ENCODE measurements at regions not wholly inside any gene's neighbourhood (a gene's known extent, or its start where the extent isn't known, plus 50 kb on each side); places are given as distances from the start of the nearest gene placed in this dataset.

DNA sequence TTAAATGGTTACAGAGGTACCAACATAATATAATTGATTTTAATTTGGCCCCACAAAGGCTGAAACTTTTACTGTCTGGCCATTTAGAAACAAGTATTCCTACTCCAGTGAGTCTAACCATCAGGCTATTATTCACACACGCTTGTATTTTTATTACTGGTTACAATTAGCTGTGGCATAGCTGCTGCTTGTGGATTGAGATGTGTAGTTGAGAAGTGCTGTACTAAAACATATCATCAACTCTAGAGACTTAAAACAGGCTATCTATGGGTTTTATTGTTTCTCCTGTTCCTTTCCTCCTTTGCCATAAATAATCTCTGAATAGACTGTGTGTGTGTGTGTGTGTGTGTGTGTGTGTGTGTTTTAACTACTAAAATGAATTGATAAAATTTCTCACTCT is 530.2 kb downstream of the CCDC85A start:
- H3K4me1 ChIP-seq, result no peaks in the 10 kb centered on the region
- H3K36me3 ChIP-seq, result no peaks in the 10 kb centered on the region
- no peaks in the 10 kb centered on the region for H3K27me3 ChIP-seq
- no peaks in the 10 kb centered on the region for H4K20me1 ChIP-seq
- no peaks in the 10 kb centered on the region for H3K9me3 ChIP-seq
- TF ChIP-seq Cebpa-rat (IDR thresholded peaks at IDR 0.05), result no peak
- no peak overlapping the region for H3K27ac ChIP-seq
- H3K4me3 ChIP-seq, result no peak overlapping the region
- H3K4me2 ChIP-seq, result no peak overlapping the region
- H3K9ac ChIP-seq, result no peak overlapping the region

GRCh38 chr2:56714400-56714799 is 530.6 kb downstream of the CCDC85A start:
- TF ChIP-seq Cebpa-rat (IDR thresholded peaks at IDR 0.05), result no peak
- Histone ChIP-seq H3K4me3 (no peak overlapping the region), H4K20me1 (no peaks in the 10 kb centered on the region), H3K4me1 (no peaks in the 10 kb centered on the region), H3K4me2 (no peak overlapping the region), H3K9ac (no peak overlapping the region), H3K36me3 (no peaks in the 10 kb centered on the region), H3K27ac (no peak overlapping the region), H3K9me3 (no peaks in the 10 kb centered on the region), H3K27me3 (no peaks in the 10 kb centered on the region)

DNA sequence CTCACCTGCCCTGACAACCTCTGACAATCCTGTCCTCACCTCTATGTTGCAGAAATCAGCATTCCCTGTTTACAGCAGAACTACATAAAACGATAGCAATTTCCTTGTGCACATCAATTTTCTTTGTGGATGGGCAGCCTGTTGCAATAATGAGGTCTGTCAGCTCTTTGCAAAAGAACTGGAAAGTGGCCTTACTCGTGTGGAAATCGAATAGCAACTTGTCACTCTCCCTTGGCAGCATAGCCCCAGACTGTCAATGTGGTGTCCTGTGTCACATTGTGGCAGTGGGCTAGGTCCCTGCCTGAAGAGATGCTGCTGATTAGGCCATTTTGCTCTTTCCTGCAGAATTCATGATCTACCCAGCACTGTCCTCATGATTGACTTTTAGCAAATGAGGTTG is 531.9 kb downstream of the CCDC85A start:
- no peak overlapping the region for H3K4me3 ChIP-seq
- H3K4me2 ChIP-seq, result no peak overlapping the region

DNA sequence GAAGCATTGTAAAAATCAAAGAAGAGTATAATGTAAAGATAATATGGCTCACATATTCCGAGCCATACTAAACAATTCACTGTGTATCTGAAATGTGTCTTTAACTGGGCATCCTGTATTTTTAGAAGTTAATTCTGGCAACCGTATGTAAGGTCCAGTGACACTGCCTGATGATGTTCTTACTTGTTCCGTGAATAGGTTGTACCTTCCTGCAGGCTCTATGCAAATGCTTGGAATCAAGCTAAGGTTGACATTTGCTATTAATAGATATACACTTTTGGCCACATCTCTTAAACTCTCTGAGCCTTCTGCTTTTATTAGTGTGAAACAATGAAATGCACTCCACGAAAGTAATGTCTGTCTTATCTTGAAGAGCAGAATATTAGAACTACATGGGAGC is 534.6 kb downstream of the CCDC85A start:
- TF ChIP-seq Cebpa-rat (IDR thresholded peaks at IDR 0.05), result no peak
- no peak overlapping the region for H3K9ac ChIP-seq

More for the DNA sequence above, 531.9 kb downstream of the CCDC85A start:
- Histone ChIP-seq H3K27me3 (no peaks in the 10 kb centered on the region), H4K20me1 (no peaks in the 10 kb centered on the region), H3K9me3 (no peaks in the 10 kb centered on the region), H3K4me1 (no peaks in the 10 kb centered on the region), H3K9ac (no peak overlapping the region), H3K27ac (no peak overlapping the region), H3K36me3 (no peaks in the 10 kb centered on the region)
- TF ChIP-seq Cebpa-rat (IDR thresholded peaks at IDR 0.05), result no peak

DNA sequence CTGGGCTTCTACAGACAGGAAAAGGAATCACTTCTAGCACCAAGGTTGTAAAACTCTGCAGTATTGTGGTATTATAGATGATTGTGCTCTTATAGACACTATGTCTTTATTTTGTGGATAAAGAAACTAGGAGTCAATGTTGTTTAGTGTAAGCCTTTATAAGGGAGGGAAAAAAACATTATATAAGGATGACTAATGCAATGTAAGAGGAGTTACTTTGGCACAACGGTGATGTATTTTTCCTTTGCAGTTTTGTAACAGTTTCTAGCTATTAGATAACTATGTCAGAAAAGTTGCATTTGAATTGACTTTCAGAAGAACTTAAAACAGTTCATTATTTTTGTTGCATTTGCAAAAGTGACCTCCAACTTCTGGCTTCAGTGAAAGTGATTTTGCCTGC is 545.4 kb downstream of the CCDC85A start:
- no peaks in the 10 kb centered on the region for H3K4me1 ChIP-seq
- H3K27ac ChIP-seq, result no peak overlapping the region
- H3K4me3 ChIP-seq, result no peak overlapping the region
- no peak overlapping the region for H3K9ac ChIP-seq
- no peaks in the 10 kb centered on the region for H4K20me1 ChIP-seq
- no peak for TF ChIP-seq Cebpa-rat (IDR thresholded peaks at IDR 0.05)
- no peak overlapping the region for H3K4me2 ChIP-seq
- no peaks in the 10 kb centered on the region for H3K27me3 ChIP-seq
- no peaks in the 10 kb centered on the region for H3K36me3 ChIP-seq
- H3K9me3 ChIP-seq, result peaks cover 13% of the 10 kb centered on the region

More for the DNA sequence above, 534.6 kb downstream of the CCDC85A start:
- no peaks in the 10 kb centered on the region for H4K20me1 ChIP-seq
- no peak overlapping the region for H3K4me3 ChIP-seq
- no peaks in the 10 kb centered on the region for H3K36me3 ChIP-seq
- H3K27ac ChIP-seq, result no peak overlapping the region
- H3K4me2 ChIP-seq, result no peak overlapping the region
- no peaks in the 10 kb centered on the region for H3K4me1 ChIP-seq
- no peaks in the 10 kb centered on the region for H3K27me3 ChIP-seq
- H3K9me3 ChIP-seq, result peaks cover 1% of the 10 kb centered on the region; the same call in 1 of the 2 replicates

DNA sequence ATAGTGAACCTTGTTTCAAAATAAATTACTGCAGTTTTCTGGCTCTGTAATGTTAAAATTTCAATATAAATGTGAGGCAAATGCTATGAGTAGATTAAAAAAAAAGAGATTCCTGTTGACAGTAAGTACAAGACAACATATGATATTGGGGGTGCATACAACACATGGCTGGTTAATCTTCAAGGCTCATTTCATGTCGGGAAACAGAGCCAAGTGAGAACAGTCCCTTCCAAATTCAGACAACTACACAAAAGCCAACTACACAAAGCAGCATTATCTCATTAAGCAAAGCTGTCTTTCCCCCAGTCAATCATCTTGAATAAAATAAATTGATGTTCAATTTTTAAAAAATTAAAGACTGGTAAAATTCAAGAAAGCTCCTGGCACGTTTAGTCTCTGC is 549.2 kb downstream of the CCDC85A start:
- no peaks in the 10 kb centered on the region for H3K9me3 ChIP-seq
- no peak overlapping the region for H3K27ac ChIP-seq
- no peak overlapping the region for H3K9ac ChIP-seq
- no peak overlapping the region for H3K4me3 ChIP-seq
- H3K27me3 ChIP-seq, result no peaks in the 10 kb centered on the region
- H3K4me2 ChIP-seq, result no peak overlapping the region
- H4K20me1 ChIP-seq, result no peaks in the 10 kb centered on the region
- H3K4me1 ChIP-seq, result no peaks in the 10 kb centered on the region
- no peak for TF ChIP-seq Cebpa-rat (IDR thresholded peaks at IDR 0.05)
- H3K36me3 ChIP-seq, result no peaks in the 10 kb centered on the region

DNA sequence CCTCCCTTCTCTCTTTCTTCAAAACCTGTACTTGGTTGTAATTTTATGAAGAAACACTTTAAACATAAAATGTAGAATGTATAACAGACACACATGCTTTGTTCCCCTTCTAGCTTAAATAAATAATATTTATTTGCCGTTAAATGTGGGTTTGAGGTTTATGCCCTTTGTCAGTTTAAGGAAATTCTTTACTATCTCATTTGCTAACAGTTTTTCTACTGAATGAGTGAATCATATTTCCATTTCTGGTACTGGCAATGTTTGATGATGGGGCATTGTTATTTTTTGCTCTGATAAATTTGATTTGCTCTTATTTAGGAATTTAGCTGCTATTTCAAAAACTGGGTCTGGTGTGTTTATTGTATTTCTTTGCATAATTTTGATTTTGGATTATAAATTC is 555.6 kb downstream of the CCDC85A start:
- no peak overlapping the region for H3K4me3 ChIP-seq
- H3K27me3 ChIP-seq, result no peaks in the 10 kb centered on the region
- no peak for TF ChIP-seq Cebpa-rat (IDR thresholded peaks at IDR 0.05)
- H3K36me3 ChIP-seq, result no peaks in the 10 kb centered on the region
- no peak overlapping the region for H3K27ac ChIP-seq
- no peaks in the 10 kb centered on the region for H3K4me1 ChIP-seq
- H3K4me2 ChIP-seq, result no peak overlapping the region
- H4K20me1 ChIP-seq, result no peaks in the 10 kb centered on the region
- H3K9me3 ChIP-seq, result no peaks in the 10 kb centered on the region
- H3K9ac ChIP-seq, result no peak overlapping the region

- H3K36me3 ChIP-seq, result no peaks in the 10 kb centered on the region
- no peak for TF ChIP-seq Cebpa-rat (IDR thresholded peaks at IDR 0.05)
- H3K27me3 ChIP-seq, result no peaks in the 10 kb centered on the region
- H3K4me3 ChIP-seq, result no peak overlapping the region
- no peak overlapping the region for H3K27ac ChIP-seq
- no peaks in the 10 kb centered on the region for H3K4me1 ChIP-seq
- no peaks in the 10 kb centered on the region for H3K9me3 ChIP-seq
- no peak overlapping the region for H3K4me2 ChIP-seq
- H3K9ac ChIP-seq, result no peak overlapping the region
- no peaks in the 10 kb centered on the region for H4K20me1 ChIP-seq
Measured at GRCh38 chr2:56741601-56742102, 557.9 kb downstream of the CCDC85A start.

DNA sequence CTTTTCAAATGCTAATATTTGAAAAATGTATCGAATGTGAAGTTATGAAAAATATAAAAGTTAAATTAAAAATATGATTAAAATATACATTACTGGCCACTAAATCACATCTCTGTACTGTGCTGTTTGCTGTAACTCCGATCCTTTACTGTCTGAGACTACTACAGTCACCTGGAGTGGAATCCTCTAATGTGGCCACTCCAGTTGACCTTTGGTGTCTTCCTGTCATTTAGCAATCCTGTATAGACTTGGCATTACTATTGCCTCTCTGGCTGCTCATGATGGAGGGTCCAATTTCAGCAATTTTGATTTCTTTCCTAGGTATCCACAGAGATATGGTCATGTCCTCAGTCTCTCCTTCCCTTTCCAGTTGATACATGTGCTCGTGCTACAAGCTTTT is 560.0 kb downstream of the CCDC85A start:
- H3K9me3 ChIP-seq, result no peaks in the 10 kb centered on the region
- no peaks in the 10 kb centered on the region for H3K27me3 ChIP-seq
- H4K20me1 ChIP-seq, result no peaks in the 10 kb centered on the region
- no peak overlapping the region for H3K9ac ChIP-seq
- H3K4me2 ChIP-seq, result no peak overlapping the region
- H3K27ac ChIP-seq, result no peak overlapping the region
- H3K36me3 ChIP-seq, result no peaks in the 10 kb centered on the region
- no peaks in the 10 kb centered on the region for H3K4me1 ChIP-seq
- no peak overlapping the region for H3K4me3 ChIP-seq
- TF ChIP-seq Cebpa-rat (IDR thresholded peaks at IDR 0.05), result no peak

GRCh38 chr2:56749152-56749752 is 565.5 kb downstream of the CCDC85A start:
- Histone ChIP-seq H3K9ac (no peak overlapping the region), H4K20me1 (no peaks in the 10 kb centered on the region), H3K4me2 (no peak overlapping the region), H3K27ac (no peak overlapping the region), H3K4me1 (no peaks in the 10 kb centered on the region), H3K36me3 (no peaks in the 10 kb centered on the region), H3K9me3 (no peaks in the 10 kb centered on the region), H3K4me3 (no peak overlapping the region), H3K27me3 (no peaks in the 10 kb centered on the region)
- TF ChIP-seq Cebpa-rat (IDR thresholded peaks at IDR 0.05), result no peak

- H3K9ac ChIP-seq, result no peak overlapping the region
- no peaks in the 10 kb centered on the region for H3K36me3 ChIP-seq
- H3K27ac ChIP-seq, result no peak overlapping the region
- no peak for TF ChIP-seq Cebpa-rat (IDR thresholded peaks at IDR 0.05)
- no peaks in the 10 kb centered on the region for H4K20me1 ChIP-seq
- H3K4me3 ChIP-seq, result no peak overlapping the region
- no peaks in the 10 kb centered on the region for H3K9me3 ChIP-seq
- H3K4me2 ChIP-seq, result no peak overlapping the region
- H3K27me3 ChIP-seq, result no peaks in the 10 kb centered on the region
- no peaks in the 10 kb centered on the region for H3K4me1 ChIP-seq
Measured at GRCh38 chr2:56753182-56753581, 569.4 kb downstream of the CCDC85A start.
